HG03025 (cell line): ENCODE measurements at regions not wholly inside any gene's neighbourhood (a gene's known extent, or its start where the extent isn't known, plus 50 kb on each side); places are given as distances from the start of the nearest gene placed in this dataset.

Experiments used
- ATAC-seq: cut with Tn5 transposase; IDR thresholded peaks from one replicate; pipeline ENCODE4 v1.9.1; 2021; ENCODE audit warnings: mild to moderate bottlenecking, moderate library complexity; ENCODE audit not compliant: unreplicated experiment, low FRiP score

DNA sequence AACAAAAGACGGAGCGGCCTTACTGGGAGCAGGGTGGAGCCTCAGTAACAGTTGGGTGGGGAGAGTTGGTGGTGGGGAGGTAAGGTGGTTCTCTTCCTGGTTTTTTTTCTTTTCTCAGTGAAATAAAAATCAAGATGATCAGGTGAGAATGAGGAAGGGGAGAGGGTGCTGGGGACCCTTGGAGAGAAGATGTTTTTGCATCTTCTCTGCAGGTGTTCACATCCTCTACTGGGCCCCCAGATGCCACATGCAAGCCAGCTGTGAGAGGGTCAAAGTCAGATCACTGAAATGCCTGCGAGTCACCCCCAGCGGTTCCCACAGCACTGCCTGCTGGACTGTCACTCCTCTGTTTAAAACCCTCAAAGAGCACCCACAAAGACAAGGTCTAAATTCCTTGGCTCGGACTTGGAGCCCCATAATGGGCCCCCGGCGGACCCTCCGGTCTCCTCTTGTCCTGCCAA lies 69.8 kb upstream of the FHL2 start:
- ATAC-seq = no peak

GRCh38 chr2:105464325-105464724 lies 65.5 kb upstream of the FHL2 start:
- no peak for ATAC-seq

- ATAC-seq = no peak
Measured at GRCh38 chr2:105460048-105460732, 61.3 kb upstream of the FHL2 start.

DNA sequence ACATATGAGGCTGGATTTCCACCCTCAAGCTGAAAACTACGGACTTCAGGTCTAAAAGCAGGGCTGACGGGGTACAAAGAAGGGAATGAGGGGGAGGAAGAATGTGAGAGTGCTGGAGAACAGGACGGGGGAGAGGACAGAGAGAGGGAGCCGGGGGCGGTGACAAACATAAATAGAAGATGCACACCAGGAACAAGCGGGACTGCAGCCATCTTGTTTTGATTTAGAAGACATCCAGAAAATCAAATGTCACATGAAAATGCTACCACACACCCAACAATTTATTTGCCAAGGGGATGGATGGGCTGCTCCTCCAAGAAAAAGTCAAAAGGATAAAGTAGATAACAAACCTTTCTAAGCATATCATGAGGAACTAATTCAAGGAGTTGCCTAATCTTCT lies 59.2 kb upstream of the FHL2 start:
- ATAC-seq = no peak

DNA sequence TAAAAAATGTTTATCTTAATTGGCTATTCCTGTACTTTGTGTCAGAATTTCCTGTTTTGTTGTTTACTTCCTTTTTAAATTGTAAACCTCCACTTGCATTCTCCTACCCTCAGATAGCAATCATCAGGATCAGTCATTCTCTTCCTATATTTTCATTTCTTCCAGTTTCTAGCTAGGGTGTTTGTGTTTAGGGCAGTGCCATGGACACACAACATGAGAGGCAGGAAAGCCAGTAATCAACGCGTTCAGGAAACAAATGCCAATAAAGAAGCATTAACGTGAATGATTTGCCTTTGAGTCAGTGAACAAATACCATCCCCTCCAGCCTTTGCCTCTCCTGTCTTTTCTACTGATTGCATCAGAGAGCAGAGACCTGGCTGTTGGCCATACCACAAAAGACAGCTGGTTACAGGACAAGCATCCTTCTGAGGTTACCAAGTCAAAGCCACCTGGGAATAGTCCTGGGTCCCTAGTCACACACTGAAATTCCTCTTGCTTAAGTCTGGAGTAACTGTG lies 56.7 kb upstream of the FHL2 start:
- ATAC-seq = no peak

GRCh38 chr2:105454801-105455485 lies 56.1 kb upstream of the FHL2 start:
- no peak for ATAC-seq

- ATAC-seq = no peak
Measured at GRCh38 chr2:105451571-105452166, 52.8 kb upstream of the FHL2 start.

GRCh38 chr2:105450471-105450870 lies 51.6 kb upstream of the FHL2 start:
- ATAC-seq = no peak

DNA sequence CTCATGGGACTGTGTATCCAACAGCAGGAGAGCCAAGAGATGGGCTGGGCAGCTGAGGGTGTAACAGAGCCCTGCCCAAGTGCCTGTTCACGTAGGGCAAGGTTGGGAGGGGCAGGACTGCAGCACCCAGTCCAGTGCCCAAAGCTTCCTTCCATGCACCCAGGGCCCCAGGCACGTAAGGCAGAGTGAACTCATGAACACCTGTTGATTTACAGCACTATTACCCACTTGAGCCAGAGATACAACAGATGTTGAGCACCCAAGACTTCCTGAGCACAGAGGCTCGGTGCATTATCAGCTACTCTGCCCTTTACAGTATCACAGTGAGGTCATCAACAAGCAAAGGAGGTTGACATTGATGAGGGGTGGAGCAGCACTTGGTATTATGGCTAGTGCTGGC lies 50.2 kb upstream of the FHL2 start:
- ATAC-seq = no peak
